ENCODE measurements at regions not wholly inside any gene's neighbourhood (a gene's known extent, or its start where the extent isn't known, plus 50 kb on each side); places are given as distances from the start of the nearest gene placed in this dataset.

- no peak for TF ChIP-seq CTCF (IDR thresholded peaks at IDR 0.05)
- TF ChIP-seq POLR2A (IDR thresholded peaks at IDR 0.05), result no peak
These were observed 453.9 kb downstream of the TUSC1 start for GRCh38 chr9:25224309-25224708.
